Upper lobe of right lung (tissue), 1 donor: ENCODE measurements at regions not wholly inside any gene's neighbourhood (a gene's known extent, or its start where the extent isn't known, plus 50 kb on each side); places are given as distances from the start of the nearest gene placed in this dataset.

ENCODE experiments used
- ATAC-seq: fragments of 200-7000 bp; cut with Tn5 transposase; one replicate; pipeline ENCODE4 v1.9.1; 2020; ENCODE audit warnings: mild to moderate bottlenecking, moderate library complexity
- DNase-seq: peaks from one replicate; pipeline ENCODE4 v3.0.0-alpha.2; 2020
- H3K27ac ChIP-seq: fragments of 200-600 bp; one replicate; pipeline ENCODE4 v1.8.0; 2022
- H3K27me3 ChIP-seq: fragments of 200-600 bp; one replicate; pipeline ENCODE4 v1.8.0; 2022; ENCODE audit warnings: mild to moderate bottlenecking
- H3K36me3 ChIP-seq: fragments of 200-600 bp; one replicate; pipeline ENCODE4 v1.8.0; 2022
- H3K4me1 ChIP-seq: fragments of 200-600 bp; one replicate; pipeline ENCODE4 v1.8.0; 2022
- H3K4me3 ChIP-seq: fragments of 200-600 bp; one replicate; pipeline ENCODE4 v1.8.0; 2022; ENCODE audit warnings: mild to moderate bottlenecking
- H3K9me3 ChIP-seq: fragments of 200-600 bp; one replicate; pipeline ENCODE4 v1.8.0; 2022
- intact Hi-C: fragments of 100-400 bp; cut with DNase I; formaldehyde crosslinking; loops from one replicate; pipeline ENCODE4 v1.11.0; 2022
- TF ChIP-seq, protein P1 (sequence below): fragments of 200-600 bp; IDR thresholded peaks from one replicate; pipeline ENCODE4 v1.8.0; 2022; ENCODE audit warnings: antibody characterized with exemption
- donor health status: DM: no; HTN: yes; CAD: no; lungs with severe emphysema.

DNA sequence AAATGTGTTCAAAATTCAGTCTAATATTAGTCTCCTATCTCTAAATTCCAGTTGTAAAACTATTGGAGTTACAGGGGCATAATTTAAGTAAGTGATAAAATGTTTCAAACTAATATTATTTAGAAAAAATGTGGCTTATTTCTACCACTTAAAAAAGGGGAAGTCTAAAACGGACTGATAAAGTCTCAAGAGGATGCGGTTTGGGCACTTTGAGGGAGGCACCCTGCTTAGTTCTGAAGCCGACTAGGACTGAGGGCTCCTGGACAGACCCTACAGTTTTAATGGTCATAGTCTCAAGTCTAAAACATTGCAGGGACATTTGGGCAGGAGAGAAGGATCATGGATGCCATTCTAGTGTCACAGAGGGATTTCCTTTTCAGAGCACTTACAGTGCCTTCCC lies 566.3 kb downstream of the NR2F2 start:
- Histone ChIP-seq H3K4me1 (no peaks in the 10 kb centered on the region), H3K9me3 (no peaks in the 10 kb centered on the region), H3K27ac (no peak overlapping the region), H3K36me3 (no peaks in the 10 kb centered on the region), H3K27me3 (no peaks in the 10 kb centered on the region), H3K4me3 (no peak overlapping the region)
- TF ChIP-seq, protein P1, sequence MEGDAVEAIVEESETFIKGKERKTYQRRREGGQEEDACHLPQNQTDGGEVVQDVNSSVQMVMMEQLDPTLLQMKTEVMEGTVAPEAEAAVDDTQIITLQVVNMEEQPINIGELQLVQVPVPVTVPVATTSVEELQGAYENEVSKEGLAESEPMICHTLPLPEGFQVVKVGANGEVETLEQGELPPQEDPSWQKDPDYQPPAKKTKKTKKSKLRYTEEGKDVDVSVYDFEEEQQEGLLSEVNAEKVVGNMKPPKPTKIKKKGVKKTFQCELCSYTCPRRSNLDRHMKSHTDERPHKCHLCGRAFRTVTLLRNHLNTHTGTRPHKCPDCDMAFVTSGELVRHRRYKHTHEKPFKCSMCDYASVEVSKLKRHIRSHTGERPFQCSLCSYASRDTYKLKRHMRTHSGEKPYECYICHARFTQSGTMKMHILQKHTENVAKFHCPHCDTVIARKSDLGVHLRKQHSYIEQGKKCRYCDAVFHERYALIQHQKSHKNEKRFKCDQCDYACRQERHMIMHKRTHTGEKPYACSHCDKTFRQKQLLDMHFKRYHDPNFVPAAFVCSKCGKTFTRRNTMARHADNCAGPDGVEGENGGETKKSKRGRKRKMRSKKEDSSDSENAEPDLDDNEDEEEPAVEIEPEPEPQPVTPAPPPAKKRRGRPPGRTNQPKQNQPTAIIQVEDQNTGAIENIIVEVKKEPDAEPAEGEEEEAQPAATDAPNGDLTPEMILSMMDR = no peak
- DNase-seq (no peak), ATAC-seq (no peak)
- intact Hi-C loops = no loop called here

DNA sequence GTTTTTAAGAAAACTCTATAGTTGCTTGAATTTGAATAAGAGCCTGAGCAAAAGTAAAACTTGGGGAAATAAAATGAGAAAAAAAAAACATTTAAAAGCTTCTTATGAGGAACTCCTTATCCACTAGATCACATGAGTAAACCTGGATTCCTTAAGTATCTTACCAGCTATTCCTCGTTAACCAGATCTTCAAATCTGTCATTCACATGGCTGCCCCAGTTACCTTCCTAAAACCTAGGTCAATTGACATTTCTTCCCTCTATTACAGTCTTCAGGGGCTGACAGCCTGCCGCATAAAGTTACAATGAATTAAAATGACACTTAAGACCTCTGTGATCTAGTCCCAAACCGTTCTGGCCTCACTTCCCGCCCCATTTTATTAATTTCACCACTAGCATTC lies 583.6 kb downstream of the NR2F2 start:
- no peaks in the 10 kb centered on the region for H3K36me3 ChIP-seq
- H3K27me3 ChIP-seq = no peaks in the 10 kb centered on the region
- ATAC-seq (no peak), DNase-seq (no peak)
- H3K9me3 ChIP-seq = peaks cover 7% of the 10 kb centered on the region
- no peaks in the 10 kb centered on the region for H3K4me1 ChIP-seq
- intact Hi-C loops = no loop called here
- H3K4me3 ChIP-seq = no peak overlapping the region
- no peak overlapping the region for H3K27ac ChIP-seq
- TF ChIP-seq, protein P1 = no peak

DNA sequence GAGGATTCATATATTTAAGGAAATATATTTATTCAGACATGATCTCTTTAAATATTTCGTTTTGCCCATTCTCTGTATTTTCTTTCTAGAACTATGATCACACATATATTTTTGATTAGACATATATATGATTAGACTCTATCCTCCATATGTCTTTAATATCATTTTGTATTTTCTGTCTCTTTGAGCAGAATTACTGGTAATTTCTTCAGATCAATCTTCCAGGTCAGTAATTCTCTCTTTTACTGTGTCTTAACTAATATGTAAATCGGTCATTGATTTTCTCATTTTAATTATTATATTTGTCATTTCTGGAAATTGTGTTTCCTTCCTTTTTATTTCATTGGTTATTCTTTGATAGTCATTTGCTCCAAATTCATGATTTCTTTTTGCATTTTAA lies 586.2 kb downstream of the NR2F2 start:
- TF ChIP-seq, protein P1 = no peak
- no peaks in the 10 kb centered on the region for H3K27me3 ChIP-seq
- H3K36me3 ChIP-seq = no peaks in the 10 kb centered on the region
- H3K27ac ChIP-seq = no peak overlapping the region
- H3K4me3 ChIP-seq = no peak overlapping the region
- H3K9me3 ChIP-seq = peaks cover 7% of the 10 kb centered on the region
- DNase-seq (no peak), ATAC-seq (no peak)
- intact Hi-C loops = no loop called here
- no peaks in the 10 kb centered on the region for H3K4me1 ChIP-seq

DNA sequence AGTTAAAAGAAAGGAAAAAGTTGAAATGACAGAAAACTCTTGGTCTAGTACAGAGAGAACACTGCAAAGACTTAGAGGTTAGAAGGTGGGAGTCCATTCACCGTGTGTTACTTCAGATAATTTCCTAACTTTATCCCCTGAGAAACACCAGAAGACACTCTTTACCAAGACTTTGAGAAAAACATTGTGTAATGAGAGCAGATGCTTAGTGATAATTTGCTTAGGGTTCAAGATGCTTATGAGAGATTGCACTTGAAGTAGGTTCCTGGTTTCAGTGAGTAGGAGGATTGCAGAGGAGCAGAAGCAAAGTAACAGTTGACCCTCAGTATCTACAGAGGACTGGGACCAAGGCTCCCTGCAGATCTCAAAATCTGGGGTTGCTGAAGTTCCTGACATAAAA lies 594.1 kb downstream of the NR2F2 start:
- DNase-seq (no peak), ATAC-seq (no peak)
- H3K27me3 ChIP-seq = no peaks in the 10 kb centered on the region
- no peak overlapping the region for H3K4me3 ChIP-seq
- intact Hi-C loops = no loop called here
- TF ChIP-seq, protein P1 = no peak
- no peaks in the 10 kb centered on the region for H3K36me3 ChIP-seq
- H3K9me3 ChIP-seq = no peaks in the 10 kb centered on the region
- no peaks in the 10 kb centered on the region for H3K4me1 ChIP-seq
- no peak overlapping the region for H3K27ac ChIP-seq

DNA sequence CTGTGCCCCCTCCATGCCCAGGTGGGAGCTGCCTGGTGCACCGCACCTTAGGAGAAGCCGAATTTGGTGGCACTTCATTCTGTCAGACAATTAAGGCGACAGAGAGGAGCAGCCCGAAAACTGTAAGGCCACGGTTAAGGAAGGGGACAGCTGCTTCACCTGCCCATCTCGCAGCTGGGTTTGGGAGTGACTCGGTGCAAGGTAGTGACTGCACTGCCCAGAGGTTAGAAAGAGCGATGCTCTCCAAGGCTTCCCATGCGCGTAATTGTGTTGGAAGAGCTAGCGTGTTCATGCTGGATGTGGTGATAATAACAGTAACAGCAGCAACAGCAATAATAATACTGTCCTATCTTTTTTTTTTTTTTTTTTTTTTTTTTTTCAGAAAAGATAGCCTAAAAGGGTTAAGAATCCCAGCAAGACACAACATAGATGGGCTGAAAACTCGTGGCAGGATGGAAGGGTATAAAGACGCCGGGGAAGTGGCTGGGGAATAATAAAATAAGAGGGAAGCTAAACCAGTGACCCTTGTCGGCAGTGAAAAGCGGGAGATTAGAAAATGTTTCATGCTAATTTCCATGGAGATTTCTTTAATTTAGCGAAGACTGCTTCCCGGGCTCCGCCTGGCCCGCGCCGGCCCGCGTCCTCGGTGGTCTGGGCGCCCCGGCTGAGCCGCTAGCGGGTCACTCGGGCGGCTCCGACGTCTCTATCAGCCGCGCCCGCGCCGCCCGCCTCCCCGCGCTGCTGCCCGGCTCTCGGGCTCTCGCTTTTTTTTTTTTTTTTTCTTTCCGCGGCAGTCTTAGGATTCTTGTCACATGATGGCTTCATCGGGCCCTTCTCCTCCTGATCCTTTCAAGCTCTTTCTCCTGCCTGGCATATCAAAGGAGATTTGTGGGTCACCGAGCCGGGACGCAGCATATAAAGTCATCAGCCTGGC lies 617.1 kb downstream of the NR2F2 start:
- no peaks in the 10 kb centered on the region for H3K4me1 ChIP-seq
- peaks cover 10% of the 10 kb centered on the region for H3K27me3 ChIP-seq
- TF ChIP-seq, protein P1 = no peak
- no peak overlapping the region for H3K4me3 ChIP-seq
- H3K36me3 ChIP-seq = no peaks in the 10 kb centered on the region
- H3K27ac ChIP-seq = no peak overlapping the region
- no peak for DNase-seq
- no peaks in the 10 kb centered on the region for H3K9me3 ChIP-seq
- intact Hi-C loops = no loop called here
- no peak for ATAC-seq
